NCI-H510A (cell line): ENCODE measurements at regions not wholly inside any gene's neighbourhood (a gene's known extent, or its start where the extent isn't known, plus 50 kb on each side); places are given as distances from the start of the nearest gene placed in this dataset.
"Not testable (repeated sequence)": the region's sequence is repeated elsewhere in the genome, so short reads cannot be mapped to it uniquely, and the experiment has no call there.

Source experiments
- DNase-seq: peaks from one replicate; lab custom pipeline; 2025; lab: John Stamatoyannopoulos, UW

GRCh38 chr1:238912148-238912547 lies 474.2 kb upstream of the CHRM3 start:
- DNase-seq, result no peak

GRCh38 chr1:238902752-238903151 lies 483.6 kb upstream of the CHRM3 start:
- not testable (repeated sequence) for DNase-seq

GRCh38 chr1:238900334-238900865 lies 486.0 kb upstream of the CHRM3 start:
- no peak for DNase-seq

GRCh38 chr1:238898856-238899255 lies 487.5 kb upstream of the CHRM3 start:
- DNase-seq, result no peak

- DNase-seq, result no peak
These were observed 490.5 kb upstream of the CHRM3 start for GRCh38 chr1:238895911-238896310.

- DNase-seq, result no peak
These were observed 493.8 kb upstream of the CHRM3 start for GRCh38 chr1:238892612-238893011.

GRCh38 chr1:238861342-238862066 lies 524.9 kb upstream of the CHRM3 start:
- no peak for DNase-seq

GRCh38 chr1:238833919-238834318 lies 552.4 kb upstream of the CHRM3 start:
- no peak for DNase-seq

- no peak for DNase-seq
These were observed 554.3 kb upstream of the CHRM3 start for GRCh38 chr1:238832106-238832505.

- no peak for DNase-seq
These were observed 556.2 kb upstream of the CHRM3 start for GRCh38 chr1:238830036-238830611.

- DNase-seq, result no peak
These were observed 559.5 kb upstream of the CHRM3 start for GRCh38 chr1:238826891-238827290.

- DNase-seq, result no peak
These were observed 563.0 kb upstream of the CHRM3 start for GRCh38 chr1:238823416-238823815.

GRCh38 chr1:238811211-238811879 lies 575.0 kb upstream of the CHRM3 start:
- DNase-seq, result no peak

GRCh38 chr1:238790882-238791281 lies 595.5 kb upstream of the CHRM3 start:
- DNase-seq, result no peak

GRCh38 chr1:238789916-238790667 lies 596.3 kb upstream of the CHRM3 start:
- no peak for DNase-seq

GRCh38 chr1:238787471-238787870 lies 598.9 kb upstream of the CHRM3 start:
- no peak for DNase-seq

GRCh38 chr1:238783633-238784032 lies 602.7 kb upstream of the CHRM3 start:
- no peak for DNase-seq

- no peak for DNase-seq
These were observed 606.7 kb upstream of the CHRM3 start for GRCh38 chr1:238779716-238780115.

- no peak for DNase-seq
These were observed 608.3 kb upstream of the CHRM3 start for GRCh38 chr1:238778113-238778512.

- DNase-seq, result no peak
These were observed 608.8 kb upstream of the CHRM3 start for GRCh38 chr1:238777551-238777950.

GRCh38 chr1:238776126-238776525 lies 610.2 kb upstream of the CHRM3 start:
- no peak for DNase-seq

GRCh38 chr1:238772322-238772721 lies 614.0 kb upstream of the CHRM3 start:
- no peak for DNase-seq
